ENCODE measurements at regions not wholly inside any gene's neighbourhood (a gene's known extent, or its start where the extent isn't known, plus 50 kb on each side); places are given as distances from the start of the nearest gene placed in this dataset.
"Not testable (repeated sequence)": the region's sequence is repeated elsewhere in the genome, so short reads cannot be mapped to it uniquely, and the experiment has no call there.

GRCh38 chr9:73095425-73095824 lies 56.2 kb upstream of the ANXA1 start:
- peak in 8 of 42 donors; percentile 6 to 47 (median 19) for DNase-seq
- intact Hi-C loops (cut with DNase I), result no loop called here

GRCh38 chr9:73093740-73094379 lies 57.8 kb upstream of the ANXA1 start:
- intact Hi-C loops (cut with DNase I), result no loop called here
- DNase-seq, result no peak

GRCh38 chr9:73093016-73093739 lies 58.5 kb upstream of the ANXA1 start:
- DNase-seq, result no peak
- intact Hi-C loops (cut with DNase I), result no loop called here

- intact Hi-C loops (cut with DNase I), result no loop called here
- no peak for DNase-seq
These were observed 59.8 kb upstream of the ANXA1 start for GRCh38 chr9:73091909-73092308.

- intact Hi-C loops (cut with DNase I), result no loop called here
These were observed 61.5 kb upstream of the ANXA1 start for GRCh38 chr9:73090214-73090613.

GRCh38 chr9:73089304-73089985 lies 62.2 kb upstream of the ANXA1 start:
- intact Hi-C loops (cut with DNase I), result no loop called here
- no peak for DNase-seq

More at GRCh38 chr9:73090214-73090613, 61.5 kb upstream of the ANXA1 start:
- DNase-seq, result no peak

GRCh38 chr9:73087876-73088275 lies 63.8 kb upstream of the ANXA1 start:
- DNase-seq; intact Hi-C loops (cut with DNase I): not testable (repeated sequence)

- intact Hi-C loops (cut with DNase I), result no loop called here
- DNase-seq, result no peak
These were observed 68.1 kb upstream of the ANXA1 start for GRCh38 chr9:73083519-73083918.

- intact Hi-C loops (cut with DNase I), result no loop called here
These were observed 69.5 kb upstream of the ANXA1 start for GRCh38 chr9:73081979-73082657.

GRCh38 chr9:73080110-73080694 lies 71.5 kb upstream of the ANXA1 start:
- DNase-seq, result no peak
- intact Hi-C loops (cut with DNase I), result no loop called here

More at GRCh38 chr9:73081979-73082657, 69.5 kb upstream of the ANXA1 start:
- DNase-seq, result peak in 11 of 42 donors; percentile 5 to 62 (median 28)

GRCh38 chr9:73079326-73079725 lies 72.3 kb upstream of the ANXA1 start:
- DNase-seq, result no peak

GRCh38 chr9:73077625-73078030 lies 74.0 kb upstream of the ANXA1 start:
- intact Hi-C loops (cut with DNase I), result no loop called here

More at GRCh38 chr9:73079326-73079725, 72.3 kb upstream of the ANXA1 start:
- intact Hi-C loops (cut with DNase I), result no loop called here

GRCh38 chr9:73076970-73077369 lies 74.7 kb upstream of the ANXA1 start:
- no peak for DNase-seq
- intact Hi-C loops (cut with DNase I), result no loop called here

More at GRCh38 chr9:73077625-73078030, 74.0 kb upstream of the ANXA1 start:
- no peak for DNase-seq

- intact Hi-C loops (cut with DNase I), result no loop called here
These were observed 77.4 kb upstream of the ANXA1 start for GRCh38 chr9:73074176-73074708.

GRCh38 chr9:73073337-73074175 lies 78.1 kb upstream of the ANXA1 start:
- intact Hi-C loops (cut with DNase I), result no loop called here
- no peak for DNase-seq

More at GRCh38 chr9:73074176-73074708, 77.4 kb upstream of the ANXA1 start:
- DNase-seq, result no peak

- no peak for DNase-seq
- intact Hi-C loops (cut with DNase I), result no loop called here
These were observed 84.6 kb upstream of the ANXA1 start for GRCh38 chr9:73067074-73067473.

- intact Hi-C loops (cut with DNase I), result no loop called here
- peak in 16 of 42 donors; percentile 11 to 69 (median 35) for DNase-seq
These were observed 86.2 kb upstream of the ANXA1 start for GRCh38 chr9:73065439-73065838.

- intact Hi-C loops (cut with DNase I), result no loop called here
These were observed 87.3 kb upstream of the ANXA1 start for GRCh38 chr9:73064315-73064714.

More at GRCh38 chr9:73064315-73064714, 87.3 kb upstream of the ANXA1 start:
- no peak for DNase-seq
